Spleen (tissue), 7 donors: ENCODE measurements at regions not wholly inside any gene's neighbourhood (a gene's known extent, or its start where the extent isn't known, plus 50 kb on each side); places are given as distances from the start of the nearest gene placed in this dataset.

Experiments
- CTCF ChIP-seq, 11 experiments: fragments of 200-600 bp in 7 of 11; fragments of 450-650 bp in 4 of 11; sonication (generic) in 4 of 11; IDR thresholded peaks in 8 of 11; conservative IDR thresholded peaks in 3 of 11; 1 replicate in 7 of 11; 2 replicates in 4 of 11; pipeline versions ENCODE4 v1.4.0 to v1.8.0; 2016 to 2021; ENCODE audit warnings: antibody characterized with exemption in 11 of 11, inconsistent platforms in 4 of 11, mild to moderate bottlenecking in 1 of 11
- POLR2A ChIP-seq, 3 donors: fragments of 450-650 bp; IDR thresholded peaks; one replicate each; pipeline ENCODE4 v1.5.1; 2017; ENCODE audit warnings: antibody characterized with exemption in 3 of 3, mild to moderate bottlenecking in 1 of 3
- POLR2AphosphoS5 ChIP-seq, 3 donors: sonication (generic); formaldehyde crosslinking; IDR thresholded peaks; one replicate each; pipeline ENCODE4 v1.5.1; 2017; ENCODE audit warnings: antibody characterized with exemption in 3 of 3
- donor health status: DM: no; HTN: no; CAD: no; lungs with moderate emphysema.
- donor health status: DM: no; HTN: no; CAD: no.
- donor health status: DM: no; HTN: no; CAD: no.

GRCh38 chr12:107955966-107956643 is 173.0 kb upstream of the WSCD2 start:
- no peak for TF ChIP-seq POLR2A (IDR thresholded peaks at IDR 0.05)
- no peak for TF ChIP-seq CTCF (IDR thresholded peaks at IDR 0.05 in 8 of 11, conservative IDR thresholded peaks at IDR 0.05 in 3 of 11)
- no peak for TF ChIP-seq POLR2AphosphoS5 (IDR thresholded peaks at IDR 0.05)
